Progenitor cell of endocrine pancreas (in vitro differentiated cells): ENCODE measurements at regions not wholly inside any gene's neighbourhood (a gene's known extent, or its start where the extent isn't known, plus 50 kb on each side); places are given as distances from the start of the nearest gene placed in this dataset.

ENCODE experiments used
- DNase-seq: peaks from one replicate; pipeline ENCODE4 v3.0.0; 2021; ENCODE audit warnings: low spot score; ENCODE audit not compliant: unreplicated experiment
- H3K27ac Mint-ChIP-seq: 2 replicates; pipeline ENCODE4 v1.8.0; 2021; ENCODE audit warnings: mild to moderate bottlenecking, moderate library complexity, mixed read lengths
- H3K27me3 Mint-ChIP-seq: 2 replicates; pipeline ENCODE4 v1.8.0; 2021; ENCODE audit warnings: mixed read lengths
- H3K36me3 Mint-ChIP-seq: 2 replicates; pipeline ENCODE4 v1.8.0; 2022; ENCODE audit warnings: mixed read lengths; ENCODE audit not compliant: insufficient read depth
- H3K4me1 Mint-ChIP-seq: 2 replicates; pipeline ENCODE4 v1.8.0; 2021; ENCODE audit warnings: low read depth, mixed read lengths
- H3K4me3 Mint-ChIP-seq: 2 replicates; pipeline ENCODE4 v1.8.0; 2021; ENCODE audit warnings: low read depth, mild to moderate bottlenecking, moderate library complexity, mixed read lengths
- H3K9me3 Mint-ChIP-seq: 2 replicates; pipeline ENCODE4 v1.8.0; 2021; ENCODE audit warnings: low read depth, mixed read lengths
- CTCF ChIP-seq: fragments of 200-600 bp; sonication (generic); IDR thresholded peaks from one replicate; pipeline ENCODE4 v1.5.0; 2021; ENCODE audit warnings: antibody characterized with exemption, mild to moderate bottlenecking; ENCODE audit not compliant: unreplicated experiment

- Mint-ChIP-seq H3K36me3 (no peaks in the 10 kb centered on the region), H3K27ac (peak overlapping the region; percentile 80), H3K9me3 (no peaks in the 10 kb centered on the region), H3K4me1 (peaks cover 56% of the 10 kb centered on the region), H3K27me3 (no peaks in the 10 kb centered on the region), H3K4me3 (no peak overlapping the region)
- no peak for TF ChIP-seq CTCF
- DNase-seq, result no peak
Observed at GRCh38 chr1:232555494-232556210, 74.3 kb downstream of the SIPA1L2 start.

GRCh38 chr1:232554409-232554808, 75.5 kb downstream of the SIPA1L2 start:
- Mint-ChIP-seq H3K9me3 (no peaks in the 10 kb centered on the region), H3K27ac (no peak overlapping the region), H3K4me3 (no peak overlapping the region), H3K4me1 (peaks cover 64% of the 10 kb centered on the region), H3K27me3 (no peaks in the 10 kb centered on the region), H3K36me3 (no peaks in the 10 kb centered on the region)
- TF ChIP-seq CTCF, result no peak
- no peak for DNase-seq

DNA sequence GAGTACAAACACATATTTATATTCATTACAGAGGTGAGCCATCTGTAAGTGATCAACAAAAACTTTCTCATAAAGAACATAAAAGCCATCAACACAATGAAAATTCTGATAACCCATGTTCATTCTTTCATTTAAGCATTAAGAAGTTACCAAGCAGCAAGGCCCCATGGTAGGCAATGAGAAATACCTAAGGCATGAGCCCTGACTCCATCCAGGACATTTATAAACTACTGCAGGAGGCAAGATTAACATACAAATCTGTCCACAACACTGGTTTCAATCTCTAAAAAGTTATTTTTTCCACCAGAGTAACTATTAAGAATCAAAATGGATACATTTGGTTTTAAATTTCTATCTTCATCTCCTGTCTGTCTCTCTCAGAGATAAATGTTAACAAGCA, 76.1 kb downstream of the SIPA1L2 start:
- Mint-ChIP-seq H3K4me1 (peaks cover 66% of the 10 kb centered on the region), H3K9me3 (no peaks in the 10 kb centered on the region), H3K4me3 (no peak overlapping the region), H3K27me3 (no peaks in the 10 kb centered on the region), H3K36me3 (no peaks in the 10 kb centered on the region), H3K27ac (no peak overlapping the region)
- no peak for DNase-seq
- TF ChIP-seq CTCF, result no peak

- Mint-ChIP-seq H3K9me3 (no peaks in the 10 kb centered on the region), H3K4me3 (no peak overlapping the region), H3K4me1 (peaks cover 68% of the 10 kb centered on the region), H3K36me3 (no peaks in the 10 kb centered on the region), H3K27me3 (no peaks in the 10 kb centered on the region), H3K27ac (no peak overlapping the region)
- no peak for TF ChIP-seq CTCF
- no peak for DNase-seq
Observed at GRCh38 chr1:232553050-232553754, 76.7 kb downstream of the SIPA1L2 start.

DNA sequence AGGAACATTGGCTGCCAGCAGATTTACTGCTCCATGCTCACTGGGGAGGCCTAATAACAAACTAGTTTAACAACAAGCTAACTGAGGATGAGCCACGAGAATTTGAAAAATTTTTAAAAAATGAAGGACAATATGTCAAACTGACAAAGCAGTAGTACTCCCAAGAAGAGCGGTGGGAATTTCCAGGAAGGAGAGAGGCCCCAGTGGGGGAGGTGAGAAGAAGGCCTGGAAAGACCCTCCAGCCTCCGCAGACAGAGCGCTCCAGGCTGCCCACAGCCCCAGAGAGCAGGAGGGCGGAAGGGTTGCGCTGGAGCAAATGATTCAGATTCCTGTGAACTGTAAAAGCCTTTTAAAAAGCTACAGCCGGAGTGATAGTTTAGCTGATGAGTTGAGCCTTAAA, 78.5 kb downstream of the SIPA1L2 start:
- H3K4me3 Mint-ChIP-seq, result no peak overlapping the region
- H3K27ac Mint-ChIP-seq, result no peak overlapping the region
- DNase-seq, result no peak
- H3K36me3 Mint-ChIP-seq, result no peaks in the 10 kb centered on the region
- no peak for TF ChIP-seq CTCF
- no peaks in the 10 kb centered on the region for H3K27me3 Mint-ChIP-seq
- H3K4me1 Mint-ChIP-seq, result peaks cover 65% of the 10 kb centered on the region
- no peaks in the 10 kb centered on the region for H3K9me3 Mint-ChIP-seq
